C4-2B (cell line): ENCODE measurements at regions not wholly inside any gene's neighbourhood (a gene's known extent, or its start where the extent isn't known, plus 50 kb on each side); places are given as distances from the start of the nearest gene placed in this dataset.

Source experiments
- H3K27ac ChIP-seq: fragments of 450-650 bp; 2 replicates; pipeline ENCODE4 v1.5.1; 2017
- CTCF ChIP-seq: fragments of 450-650 bp; conservative IDR thresholded peaks from 2 replicates; pipeline ENCODE4 v1.5.1; 2017; ENCODE audit warnings: mild to moderate bottlenecking
- ZFX ChIP-seq: fragments of 450-650 bp; IDR thresholded peaks from 2 replicates; pipeline ENCODE4 v1.6.1; 2017

DNA sequence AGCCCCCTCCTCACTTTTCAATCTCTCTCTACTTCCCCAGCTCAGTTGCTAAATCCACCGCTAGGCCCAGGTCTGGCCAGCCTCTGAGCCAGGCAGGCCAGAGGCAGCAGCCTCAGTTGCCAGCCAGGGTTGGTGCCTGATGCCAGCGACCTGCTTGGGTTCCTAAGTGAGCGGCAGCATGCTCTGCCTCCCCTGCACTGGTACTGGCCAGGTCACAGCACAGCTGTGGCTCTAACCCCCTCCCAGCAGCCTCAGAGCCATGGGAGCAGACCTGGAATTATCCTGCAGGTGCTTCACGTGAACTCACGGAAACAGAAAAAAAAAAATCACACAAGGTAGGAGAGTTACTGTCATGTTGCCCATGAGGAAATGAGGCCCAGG lies 82.5 kb upstream of the ATF3 start:
- no peak overlapping the region for H3K27ac ChIP-seq
- TF ChIP-seq ZFX (no peak), CTCF (no peak)

DNA sequence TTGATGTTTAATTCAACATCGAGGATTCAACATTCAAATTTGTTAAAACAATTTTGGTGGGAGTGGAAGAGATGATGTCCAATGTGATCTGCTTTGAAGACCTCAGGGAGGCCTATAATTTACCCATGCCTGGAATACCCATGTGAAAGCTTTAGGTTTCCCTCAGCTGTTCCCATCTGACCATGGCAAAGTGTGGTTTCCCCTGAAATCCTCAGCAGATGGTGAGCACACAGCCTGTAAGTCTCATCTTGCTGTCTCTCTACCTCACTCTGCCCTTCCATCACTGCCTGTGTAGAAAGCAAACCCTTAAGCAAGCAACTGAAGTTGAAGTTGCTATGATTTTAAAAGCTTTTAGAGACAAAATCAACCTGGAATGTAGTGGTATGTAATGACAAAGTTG lies 80.1 kb upstream of the ATF3 start:
- TF ChIP-seq ZFX (no peak), CTCF (no peak)
- H3K27ac ChIP-seq, result no peak overlapping the region

DNA sequence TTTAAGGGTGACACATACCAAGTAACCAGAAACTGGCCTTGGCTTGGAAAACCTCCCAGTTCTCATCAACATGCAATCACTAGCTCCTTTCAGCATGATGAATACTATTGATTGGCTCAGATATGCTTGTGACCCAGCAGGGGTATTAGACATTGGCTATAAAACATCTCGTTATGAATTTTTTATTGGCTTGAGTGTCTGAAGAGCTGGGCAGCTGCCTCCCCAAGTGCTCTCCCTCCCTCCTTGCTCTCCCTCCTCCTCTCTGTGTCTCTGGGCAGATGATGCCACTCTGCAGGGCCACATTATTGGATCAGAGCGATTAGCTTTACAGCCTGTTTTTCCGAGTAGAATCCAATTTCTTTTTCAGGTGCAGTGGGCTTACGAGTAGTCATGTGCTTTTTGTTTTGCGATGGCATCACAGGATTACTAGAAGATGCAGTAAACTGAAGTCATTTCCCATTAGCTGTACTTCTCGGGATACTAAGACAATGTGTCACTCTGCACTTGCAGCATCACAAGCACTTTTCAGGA lies 79.3 kb upstream of the ATF3 start:
- H3K27ac ChIP-seq, result no peak overlapping the region
- TF ChIP-seq CTCF, result no peak

DNA sequence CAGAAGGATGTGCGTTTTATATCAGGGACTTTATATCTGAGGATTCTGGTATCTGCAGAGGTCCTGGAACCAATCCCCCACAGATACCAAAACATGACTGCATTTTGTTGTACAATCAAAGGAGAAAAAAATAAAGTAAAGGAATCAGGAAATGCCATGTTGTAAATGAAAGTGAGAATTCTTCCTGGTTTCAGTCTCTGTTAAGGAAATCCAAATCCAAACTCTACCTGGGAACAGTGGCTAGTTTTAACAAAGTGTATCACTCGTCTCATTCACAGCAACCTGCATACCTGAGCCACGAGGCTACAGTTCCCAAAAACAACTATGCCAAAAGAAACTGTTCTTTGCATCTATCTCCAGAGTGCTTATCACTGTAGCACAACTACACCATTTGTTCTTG lies 77.3 kb upstream of the ATF3 start:
- TF ChIP-seq CTCF (no peak), ZFX (no peak)
- no peak overlapping the region for H3K27ac ChIP-seq

GRCh38 chr1:212531796-212532195 lies 76.8 kb upstream of the ATF3 start:
- no peak overlapping the region for H3K27ac ChIP-seq
- TF ChIP-seq ZFX (no peak), CTCF (no peak)

GRCh38 chr1:212532469-212533147 lies 76.0 kb upstream of the ATF3 start:
- H3K27ac ChIP-seq, result no peak overlapping the region
- TF ChIP-seq ZFX (no peak), CTCF (no peak)

DNA sequence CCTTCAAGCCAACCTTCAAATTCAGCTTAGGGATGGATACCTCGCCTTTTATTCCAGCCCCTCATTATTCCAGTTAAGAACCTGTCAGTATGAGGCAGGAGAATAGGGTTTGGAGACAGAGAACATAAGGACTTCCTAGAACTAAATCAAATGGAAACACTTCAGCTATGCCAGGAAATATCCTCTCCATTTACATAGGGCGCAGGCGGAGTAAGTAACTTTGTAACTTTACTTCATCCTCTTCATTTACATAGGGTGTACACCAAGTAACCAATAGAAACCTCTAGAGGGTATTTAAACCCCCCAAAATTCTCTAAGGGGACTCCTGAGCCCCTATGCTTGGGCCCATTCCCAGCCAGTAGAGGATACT lies 75.4 kb upstream of the ATF3 start:
- no peak for TF ChIP-seq ZFX
- TF ChIP-seq CTCF, result no peak

More for the DNA sequence above, 75.4 kb upstream of the ATF3 start:
- H3K27ac ChIP-seq, result no peak overlapping the region
